BJ (cell line): ENCODE measurements at regions not wholly inside any gene's neighbourhood (a gene's known extent, or its start where the extent isn't known, plus 50 kb on each side); places are given as distances from the start of the nearest gene placed in this dataset.

Experiments used
- CTCF ChIA-PET: fragments of 350-600 bp; formaldehyde crosslinking; extraction: SDS; loops from one replicate; lab custom pipeline; 2021; ENCODE audit warnings: antibody characterized with exemption, inconsistent platforms; lab: Yijun Ruan, JAX
- POLR2A ChIA-PET: fragments of 300-600 bp; sonication (Branson Sonifier 250); formaldehyde crosslinking; extraction: SDS; loops from one replicate; lab custom pipeline; 2021; ENCODE audit warnings: antibody characterized with exemption; lab: Charles Lee
- DNase-seq: peaks from one replicate; pipeline ENCODE4 v3.0.0-alpha.2; 2011; ENCODE audit warnings: low read depth
- H3K27me3 ChIP-seq: 2 replicates; pipeline ENCODE4 v1.6.0; 2011; ENCODE audit warnings: low read length; ENCODE audit not compliant: control insufficient read depth, insufficient read depth
- H3K36me3 ChIP-seq: 2 replicates; pipeline ENCODE4 v1.5.1; 2011; ENCODE audit warnings: low read length; ENCODE audit not compliant: control insufficient read depth, insufficient read depth
- H3K4me3 ChIP-seq: 2 replicates; pipeline ENCODE4 v1.5.1; 2011; ENCODE audit warnings: low read depth, mild to moderate bottlenecking, control low read depth, low read length
- CTCF ChIP-seq: IDR thresholded peaks from 2 replicates; pipeline ENCODE4 v1.5.1; 2011; ENCODE audit warnings: low read depth, mild to moderate bottlenecking, control low read depth, inconsistent platforms, low read length, moderate library complexity; ENCODE audit not compliant: insufficient read depth

DNA sequence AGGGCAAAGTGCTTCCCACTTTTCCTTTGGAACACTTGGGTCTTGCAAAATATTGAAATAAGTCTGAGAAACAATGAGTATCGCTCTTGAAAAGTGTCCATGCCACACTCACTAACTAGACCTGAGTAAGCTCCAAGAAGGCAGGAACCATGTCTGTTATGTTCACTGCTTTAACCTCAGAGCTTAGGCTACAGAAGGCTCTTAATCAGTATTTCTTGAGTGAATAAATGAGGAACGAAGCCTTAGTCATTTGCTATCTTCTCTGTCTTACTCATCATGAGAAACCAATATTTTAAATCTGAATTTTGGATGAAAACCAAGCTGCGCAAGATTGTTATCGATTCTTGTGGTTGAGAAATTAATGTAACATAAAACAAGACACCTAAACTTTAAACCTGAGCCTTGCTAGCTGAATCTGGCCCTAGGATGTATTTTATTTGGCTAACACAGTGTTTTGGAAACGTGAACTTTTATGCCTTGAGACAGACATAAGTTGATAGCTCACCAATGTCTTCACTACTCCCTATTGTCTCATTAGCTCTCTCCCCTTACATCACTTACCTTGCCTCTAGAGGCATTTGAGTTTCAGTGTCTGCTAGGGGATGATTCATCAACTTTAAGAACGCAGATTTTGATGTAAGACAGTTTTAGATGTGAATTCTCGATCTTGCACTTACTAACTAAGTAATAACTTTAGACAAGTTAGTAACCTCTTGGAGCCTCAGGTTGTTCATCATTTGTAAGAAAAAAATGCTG is 392.8 kb upstream of the MEIS1 start:
- CTCF ChIA-PET: no interaction called here

DNA sequence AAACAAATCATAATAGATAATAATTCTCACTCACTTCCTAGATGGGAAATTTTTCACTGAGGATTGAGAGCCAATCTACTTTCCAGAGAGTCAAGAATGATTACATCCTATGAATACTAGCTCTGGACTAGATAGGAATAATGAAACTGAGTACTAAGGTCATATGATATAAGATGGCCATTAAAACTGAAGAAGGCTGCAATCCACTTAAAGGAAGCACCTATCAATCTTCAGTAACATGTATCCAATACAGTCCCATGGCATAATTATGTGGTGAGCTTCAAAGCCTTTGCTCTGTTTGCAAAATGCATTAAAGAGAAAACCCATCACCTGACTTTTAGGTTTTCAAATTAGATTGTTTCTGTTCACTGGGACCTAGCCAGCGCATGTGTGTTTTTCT is 398.0 kb upstream of the MEIS1 start:
- Histone ChIP-seq H3K4me3 (no peak overlapping the region), H3K27me3 (peaks cover 1% of the 10 kb centered on the region; the same call in 1 of the 2 replicates), H3K36me3 (no peaks in the 10 kb centered on the region)
- no peak for DNase-seq
- TF ChIP-seq CTCF: no peak
- POLR2A ChIA-PET: no interaction called here
- CTCF ChIA-PET: interaction anchor here (2.3 kb wide), 1 partner anchor 13 kb away, joined by 5 read pairs; no protein-coding TSS in a partner anchor

More for the DNA sequence above, 392.8 kb upstream of the MEIS1 start:
- POLR2A ChIA-PET: no interaction called here
- no peaks in the 10 kb centered on the region for H3K27me3 ChIP-seq
- no peak for TF ChIP-seq CTCF
- no peak for DNase-seq
- no peaks in the 10 kb centered on the region for H3K36me3 ChIP-seq
- no peak overlapping the region for H3K4me3 ChIP-seq

GRCh38 chr2:66034467-66034866 is 400.5 kb upstream of the MEIS1 start:
- Histone ChIP-seq H3K4me3 (no peak overlapping the region), H3K27me3 (peaks cover 1% of the 10 kb centered on the region; the same call in 1 of the 2 replicates), H3K36me3 (no peaks in the 10 kb centered on the region)
- ChIA-PET POLR2A (no interaction called here), CTCF (no interaction called here)
- no peak for TF ChIP-seq CTCF
- DNase-seq: no peak

DNA sequence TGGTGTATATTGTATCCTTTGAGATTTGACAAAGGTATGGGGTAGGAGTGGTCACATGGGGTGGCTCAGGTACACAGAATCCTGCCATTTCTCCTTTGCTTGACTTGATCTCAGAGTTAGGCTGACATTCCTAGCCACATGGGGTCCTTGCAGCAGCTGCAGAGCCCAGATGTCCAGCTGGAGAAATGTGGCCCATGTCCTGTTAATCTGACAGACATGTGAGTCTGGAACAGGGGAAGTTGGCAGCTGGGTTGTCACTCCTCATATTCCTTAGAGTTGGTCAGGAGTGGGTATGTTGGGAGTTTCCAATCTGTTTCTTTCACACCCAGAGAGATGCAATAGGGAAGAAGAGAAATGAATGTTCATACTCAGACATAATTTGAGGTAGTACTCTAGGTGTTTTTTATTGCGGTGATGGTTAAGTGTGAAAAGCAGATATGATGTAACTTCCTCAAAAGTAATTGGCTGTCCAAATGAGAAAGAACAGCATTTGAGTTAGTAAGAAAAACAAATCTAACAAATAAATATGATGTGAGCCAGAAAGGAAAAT is 402.6 kb upstream of the MEIS1 start:
- no peak for TF ChIP-seq CTCF
- Histone ChIP-seq H3K4me3 (no peak overlapping the region), H3K27me3 (peaks cover 1% of the 10 kb centered on the region; the same call in 1 of the 2 replicates), H3K36me3 (no peaks in the 10 kb centered on the region)
- ChIA-PET CTCF (no interaction called here), POLR2A (no interaction called here)
- DNase-seq: no peak

DNA sequence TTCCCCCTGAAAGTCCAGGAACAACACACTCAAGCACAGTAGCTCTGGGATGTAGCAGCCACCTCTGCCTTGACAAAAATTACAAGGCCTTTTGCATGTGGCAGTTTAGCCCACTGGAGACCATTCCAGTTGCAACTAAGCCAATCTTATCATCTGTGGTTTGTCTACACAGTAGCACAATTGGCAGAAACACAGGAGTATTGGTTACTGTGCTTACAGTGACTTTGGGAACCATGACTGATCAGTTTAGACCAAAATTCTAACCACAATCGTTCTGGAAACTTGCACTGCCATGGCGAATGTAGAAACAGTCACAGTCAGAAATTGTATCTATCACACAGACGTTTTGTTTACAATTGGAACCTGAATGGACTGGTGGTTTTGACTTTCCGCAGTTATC is 403.7 kb upstream of the MEIS1 start:
- no peak for TF ChIP-seq CTCF
- Histone ChIP-seq H3K27me3 (peaks cover 1% of the 10 kb centered on the region; the same call in 1 of the 2 replicates), H3K4me3 (no peak overlapping the region), H3K36me3 (no peaks in the 10 kb centered on the region)
- CTCF ChIA-PET: interaction anchor here (0.7 kb wide), 1 partner anchor 7 kb away, joined by 3 read pairs; no protein-coding TSS in a partner anchor
- POLR2A ChIA-PET: no interaction called here
- no peak for DNase-seq
